Esophagus muscularis mucosa (tissue), 4 donors: ENCODE measurements at regions not wholly inside any gene's neighbourhood (a gene's known extent, or its start where the extent isn't known, plus 50 kb on each side); places are given as distances from the start of the nearest gene placed in this dataset.
A peak's percentile ranks its signal among the peaks of the same experiment; 100 is the strongest.
"Not testable (repeated sequence)": the region's sequence is repeated elsewhere in the genome, so short reads cannot be mapped to it uniquely, and the experiment has no call there.

Experiments
- DNase-seq: peaks from one replicate; pipeline ENCODE4 v3.0.0-alpha.2; 2017; ENCODE audit errors: extremely low spot score
- H3K27ac ChIP-seq, 4 donors: fragments of 200-600 bp; sonication (generic); replicated peaks in 1 of 4; 1 replicate in 3 of 4; 2 replicates in 1 of 4; pipeline ENCODE4 v1.5.1; 2016 to 2019; ENCODE audit warnings: mild to moderate bottlenecking in 1 of 4
- H3K27me3 ChIP-seq, 4 donors: fragments of 200-600 bp; sonication (generic); one replicate each; pipeline versions ENCODE4 v1.5.1 to v1.6.0; 2016 to 2019
- H3K36me3 ChIP-seq, 4 donors: fragments of 200-600 bp; sonication (generic); one replicate each; pipeline ENCODE4 v1.5.1; 2016 to 2019
- H3K4me1 ChIP-seq, 4 donors: fragments of 200-600 bp; sonication (generic); one replicate each; pipeline ENCODE4 v1.5.1; 2016 to 2019
- H3K4me3 ChIP-seq, 4 donors: fragments of 200-600 bp; sonication (generic); 1 replicate in 2 of 4; 2 replicates in 2 of 4; pipeline ENCODE4 v1.5.1; 2016 to 2019; ENCODE audit warnings: mild to moderate bottlenecking in 4 of 4, moderate library complexity in 1 of 4
- H3K9me3 ChIP-seq, 4 donors: fragments of 200-600 bp; sonication (generic); 1 replicate in 3 of 4; 2 replicates in 1 of 4; pipeline ENCODE4 v1.5.1; 2016 to 2019
- EP300 ChIP-seq: sonication (generic); formaldehyde crosslinking; IDR thresholded peaks from one replicate; pipeline ENCODE4 v1.6.1; 2017; ENCODE audit warnings: antibody characterized with exemption
- POLR2A ChIP-seq: fragments of 450-650 bp; IDR thresholded peaks from one replicate; pipeline ENCODE4 v1.6.1; 2017; ENCODE audit warnings: antibody characterized with exemption, moderate library complexity, mild to moderate bottlenecking, low read depth
- POLR2AphosphoS5 ChIP-seq, 2 donors: sonication (generic); formaldehyde crosslinking; IDR thresholded peaks; one replicate each; pipeline ENCODE4 v1.6.1; 2017; ENCODE audit warnings: antibody characterized with exemption in 2 of 2
- WGBS: methylation state at CpG from one replicate; pipeline ENCODE4 v1.1.5; 2018; 5-methylcytosine and 5-hydroxymethylcytosine counted together
- intact Hi-C: fragments of 100-400 bp; cut with DNase I; formaldehyde crosslinking; loops from one replicate; pipeline ENCODE4 v1.15.1; 2023
- TF ChIP-seq, protein P1 (sequence below), 3 experiments: fragments of 200-600 bp in 2 of 3; fragments of 450-650 bp in 1 of 3; sonication (generic) in 2 of 3; IDR thresholded peaks; one replicate each; pipeline ENCODE4 v1.5.1; 2017 to 2019; ENCODE audit warnings: antibody characterized with exemption in 3 of 3, mild to moderate bottlenecking in 2 of 3, moderate library complexity in 1 of 3

DNA sequence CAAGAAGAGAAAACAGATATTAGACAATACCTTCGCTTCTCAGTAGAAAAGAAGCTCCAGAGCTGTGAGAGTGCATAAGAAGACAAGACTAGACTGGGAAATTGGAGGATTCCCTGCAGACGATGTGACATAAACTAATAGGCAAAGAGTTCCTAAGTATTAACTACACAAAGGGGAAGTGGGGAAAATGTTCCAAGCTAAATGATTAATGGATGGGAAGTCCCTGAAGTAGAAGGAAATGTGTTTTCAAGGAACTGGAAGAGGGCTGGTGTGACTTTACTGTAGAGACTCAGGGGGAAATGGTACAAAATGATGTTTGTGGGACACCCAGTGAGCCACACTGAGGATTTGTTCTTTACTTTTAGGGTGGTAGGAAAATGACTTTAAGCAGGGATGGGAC, 69.7 kb upstream of the DCLK2 start:
- Histone ChIP-seq H3K27ac (no peak overlapping the region), H3K27me3 (no peaks in the 10 kb centered on the region), H3K4me3 (no peak overlapping the region), H3K36me3 (no peaks in the 10 kb centered on the region), H3K4me1 (peaks cover 17 to 67% (median 64%) of the 10 kb centered on the region in 4 donors), H3K9me3 (no peaks in the 10 kb centered on the region)
- DNase-seq = no peak
- WGBS = 64% methylated on average over 2 of the region's 2 CpGs
- intact Hi-C loops = loop anchor here (5.0 kb wide), 1 partner anchor 64 kb away; no protein-coding TSS in a partner anchor
- TF ChIP-seq EP300 (no peak), POLR2A (no peak), POLR2AphosphoS5 (IDR thresholded peaks at IDR 0.05) (no peak)
- TF ChIP-seq, protein P1, sequence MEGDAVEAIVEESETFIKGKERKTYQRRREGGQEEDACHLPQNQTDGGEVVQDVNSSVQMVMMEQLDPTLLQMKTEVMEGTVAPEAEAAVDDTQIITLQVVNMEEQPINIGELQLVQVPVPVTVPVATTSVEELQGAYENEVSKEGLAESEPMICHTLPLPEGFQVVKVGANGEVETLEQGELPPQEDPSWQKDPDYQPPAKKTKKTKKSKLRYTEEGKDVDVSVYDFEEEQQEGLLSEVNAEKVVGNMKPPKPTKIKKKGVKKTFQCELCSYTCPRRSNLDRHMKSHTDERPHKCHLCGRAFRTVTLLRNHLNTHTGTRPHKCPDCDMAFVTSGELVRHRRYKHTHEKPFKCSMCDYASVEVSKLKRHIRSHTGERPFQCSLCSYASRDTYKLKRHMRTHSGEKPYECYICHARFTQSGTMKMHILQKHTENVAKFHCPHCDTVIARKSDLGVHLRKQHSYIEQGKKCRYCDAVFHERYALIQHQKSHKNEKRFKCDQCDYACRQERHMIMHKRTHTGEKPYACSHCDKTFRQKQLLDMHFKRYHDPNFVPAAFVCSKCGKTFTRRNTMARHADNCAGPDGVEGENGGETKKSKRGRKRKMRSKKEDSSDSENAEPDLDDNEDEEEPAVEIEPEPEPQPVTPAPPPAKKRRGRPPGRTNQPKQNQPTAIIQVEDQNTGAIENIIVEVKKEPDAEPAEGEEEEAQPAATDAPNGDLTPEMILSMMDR (IDR thresholded peaks at IDR 0.05) = no peak

DNA sequence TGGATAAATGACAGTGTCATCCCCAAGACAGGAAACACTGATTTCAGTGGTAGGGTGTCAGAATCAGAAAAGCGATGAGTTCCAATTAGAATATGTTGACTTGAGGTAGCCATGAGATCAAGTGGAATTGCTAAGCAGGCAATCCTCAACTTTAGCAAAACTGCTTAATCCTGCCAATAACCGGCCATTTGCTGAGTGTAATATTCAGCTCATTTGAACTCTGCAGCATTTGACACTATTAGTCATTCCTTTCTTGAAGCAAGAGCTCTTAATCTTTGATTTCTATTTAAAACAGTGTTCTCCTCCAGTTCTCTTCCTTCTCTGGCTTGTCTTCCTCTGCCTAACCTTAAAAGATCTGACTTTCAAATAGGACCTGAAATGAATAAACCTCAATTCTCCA, 68.7 kb upstream of the DCLK2 start:
- Histone ChIP-seq H3K4me3 (no peak overlapping the region), H3K27ac (peak overlapping the region in 1 of 4 donors; percentile 2), H3K9me3 (no peaks in the 10 kb centered on the region), H3K27me3 (no peaks in the 10 kb centered on the region), H3K4me1 (peaks cover 17 to 57% (median 55%) of the 10 kb centered on the region in 4 donors), H3K36me3 (no peaks in the 10 kb centered on the region)
- DNase-seq = no peak
- TF ChIP-seq, protein P1 (IDR thresholded peaks at IDR 0.05) = no peak
- no peak for TF ChIP-seq EP300
- no peak for TF ChIP-seq POLR2AphosphoS5 (IDR thresholded peaks at IDR 0.05)
- TF ChIP-seq POLR2A = no peak
- 60% methylated on average over 2 of the region's 2 CpGs for WGBS
- intact Hi-C loops = loop anchor here (5.0 kb wide), 1 partner anchor 63 kb away; no protein-coding TSS in a partner anchor

DNA sequence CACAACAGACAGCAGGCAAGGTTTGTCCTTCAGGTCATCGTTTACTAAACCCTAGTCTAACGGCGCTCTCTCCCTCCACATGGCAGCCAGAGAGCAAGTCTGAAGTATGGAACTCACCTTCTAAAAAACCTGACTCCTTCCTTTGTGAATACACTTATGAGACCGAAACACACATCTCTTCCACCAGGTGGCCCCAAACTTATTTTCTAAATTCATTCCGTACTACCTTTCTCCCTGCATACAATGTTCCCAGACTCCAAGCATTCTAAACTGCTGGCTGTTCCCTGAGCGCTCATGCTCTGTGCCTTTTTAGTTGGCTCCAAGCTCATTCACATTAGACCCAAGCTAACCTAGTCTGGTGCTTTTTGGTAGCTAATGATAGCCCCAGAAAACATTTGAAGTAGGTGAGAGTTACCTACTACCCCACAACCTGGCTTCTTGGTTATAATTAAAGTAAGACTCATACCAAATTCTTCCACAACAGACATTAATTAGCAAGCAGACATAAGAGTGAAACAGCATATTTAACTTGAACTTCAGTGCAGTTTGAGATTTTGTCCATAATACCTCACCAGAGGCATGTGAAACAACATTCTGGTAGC, 67.6 kb upstream of the DCLK2 start:
- H3K4me3 ChIP-seq = no peak overlapping the region
- H3K27ac ChIP-seq = no peak overlapping the region
- WGBS = 55% methylated on average over 5 of the region's 6 CpGs
- peaks cover 10 to 46% (median 44%) of the 10 kb centered on the region in 4 donors for H3K4me1 ChIP-seq
- intact Hi-C loops = loop anchor here (2.0 kb wide), 1 partner anchor 198 kb away; no protein-coding TSS in a partner anchor
- no peaks in the 10 kb centered on the region for H3K27me3 ChIP-seq
- no peak for DNase-seq
- no peak for TF ChIP-seq EP300
- TF ChIP-seq, protein P1 (IDR thresholded peaks at IDR 0.05) = peak; percentile 63 to 75 (median 67)
- no peaks in the 10 kb centered on the region for H3K9me3 ChIP-seq
- no peaks in the 10 kb centered on the region for H3K36me3 ChIP-seq

DNA sequence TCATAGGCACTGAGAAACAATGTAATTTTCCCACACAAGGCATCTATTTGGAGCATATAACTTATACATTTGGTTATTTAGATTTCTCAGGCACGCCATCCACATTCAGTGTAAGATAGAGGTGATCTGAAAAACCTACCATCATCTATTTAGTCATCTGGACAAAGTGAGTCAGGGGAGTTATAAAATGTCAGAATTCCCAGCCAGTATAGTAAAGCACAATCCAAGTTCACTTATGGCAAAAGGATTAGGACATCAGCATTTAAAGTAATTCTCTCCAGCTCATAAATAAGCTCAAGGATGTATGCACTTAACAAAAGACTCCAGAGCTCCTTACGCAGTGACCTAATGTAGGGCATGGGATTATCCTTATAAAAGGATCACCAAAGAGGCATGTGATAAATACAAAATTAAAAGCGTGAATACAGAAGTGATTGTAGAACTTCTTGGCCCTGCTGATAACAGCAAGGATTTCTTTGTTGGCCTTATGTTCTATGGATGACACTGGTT, 65.3 kb upstream of the DCLK2 start:
- intact Hi-C loops = no loop called here
- peaks cover 0 to 26% (median 22%) of the 10 kb centered on the region in 4 donors for H3K4me1 ChIP-seq
- no peak for DNase-seq
- H3K9me3 ChIP-seq = no peaks in the 10 kb centered on the region
- H3K4me3 ChIP-seq = no peak overlapping the region
- H3K27ac ChIP-seq = no peak overlapping the region
- TF ChIP-seq, protein P1 (IDR thresholded peaks at IDR 0.05) = no peak
- TF ChIP-seq POLR2A = no peak
- no peak for TF ChIP-seq EP300
- no peak for TF ChIP-seq POLR2AphosphoS5 (IDR thresholded peaks at IDR 0.05)
- 95% methylated on average over 3 of the region's 3 CpGs for WGBS
- H3K36me3 ChIP-seq = no peaks in the 10 kb centered on the region
- no peaks in the 10 kb centered on the region for H3K27me3 ChIP-seq

DNA sequence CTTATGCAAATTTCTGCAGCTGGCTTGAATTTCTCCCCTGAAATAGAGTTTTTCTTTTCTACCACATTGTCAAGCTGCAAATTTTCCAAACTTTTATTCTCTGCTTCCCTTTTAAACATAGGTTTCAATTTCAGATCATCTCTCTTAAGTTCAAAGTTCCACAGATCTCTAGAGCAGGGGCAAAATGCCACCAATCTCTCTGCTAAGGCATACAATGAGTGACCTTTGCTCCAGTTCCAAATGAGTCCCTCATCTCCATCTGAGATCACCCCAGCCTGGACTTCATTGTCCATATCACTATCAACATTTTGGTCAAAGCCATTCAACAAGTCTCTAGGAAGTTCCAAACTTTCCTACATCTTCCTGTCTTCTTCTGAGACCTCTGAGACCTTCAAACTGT, 62.3 kb upstream of the DCLK2 start:
- not testable (repeated sequence) for H3K4me3 ChIP-seq, H3K27ac ChIP-seq, H3K4me1 ChIP-seq, DNase-seq, H3K27me3 ChIP-seq, H3K9me3 ChIP-seq, H3K36me3 ChIP-seq
- intact Hi-C loops = loop anchor here (5.0 kb wide), 1 partner anchor 51 kb away; no protein-coding TSS in a partner anchor

DNA sequence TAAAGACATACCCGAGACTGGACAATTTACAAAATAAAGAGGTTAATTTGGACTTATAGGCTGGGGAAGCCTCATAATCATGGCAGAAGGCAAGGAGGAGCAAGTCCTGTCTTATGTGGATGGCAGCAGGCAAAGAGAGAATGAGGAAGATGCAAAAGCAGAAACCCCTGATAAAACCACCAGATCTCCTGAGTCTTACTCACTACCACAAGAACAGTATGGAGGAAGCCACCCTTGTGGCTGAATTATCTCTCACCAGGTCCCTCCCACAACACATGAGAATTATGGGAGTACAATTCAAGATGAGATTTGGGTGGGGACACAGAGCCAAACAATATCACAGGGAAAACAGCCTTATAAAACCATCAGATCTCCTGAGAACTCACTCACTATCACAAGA, 61.6 kb upstream of the DCLK2 start:
- 93% methylated on average over 1 of the region's 1 CpG for WGBS
- not testable (repeated sequence) for H3K9me3 ChIP-seq, H3K27ac ChIP-seq, H3K4me1 ChIP-seq, DNase-seq, H3K4me3 ChIP-seq, H3K27me3 ChIP-seq, H3K36me3 ChIP-seq
- intact Hi-C loops = loop anchor here (5.0 kb wide), 1 partner anchor 51 kb away; no protein-coding TSS in a partner anchor
